Vagina (tissue), 2 donors: ENCODE measurements at regions not wholly inside any gene's neighbourhood (a gene's known extent, or its start where the extent isn't known, plus 50 kb on each side); places are given as distances from the start of the nearest gene placed in this dataset.

Source experiments
- CTCF ChIP-seq, 3 experiments: fragments of 450-650 bp in 2 of 3; fragments of 200-600 bp in 1 of 3; sonication (generic) in 1 of 3; IDR thresholded peaks; one replicate each; pipeline ENCODE4 v1.5.1; 2017 to 2019; ENCODE audit warnings: antibody characterized with exemption in 3 of 3, mild to moderate bottlenecking in 2 of 3, moderate library complexity in 2 of 3
- POLR2A ChIP-seq, 2 donors: fragments of 450-650 bp; IDR thresholded peaks; one replicate each; pipeline ENCODE4 v1.6.1; 2017; ENCODE audit warnings: antibody characterized with exemption in 2 of 2, mild to moderate bottlenecking in 2 of 2, moderate library complexity in 2 of 2
- POLR2AphosphoS5 ChIP-seq, 2 donors: sonication (generic); formaldehyde crosslinking; IDR thresholded peaks; one replicate each; pipeline ENCODE4 v1.9.0; 2017; ENCODE audit warnings: antibody characterized with exemption in 2 of 2, mild to moderate bottlenecking in 2 of 2, low read depth in 1 of 2; ENCODE audit not compliant: insufficient read depth in 1 of 2

GRCh38 chr7:96637522-96637921 lies 72.1 kb downstream of the SEM1 start:
- no peak for TF ChIP-seq CTCF (IDR thresholded peaks at IDR 0.05)
- no peak for TF ChIP-seq POLR2AphosphoS5 (IDR thresholded peaks at IDR 0.05; ENCODE audit: insufficient read depth in 1 of 2, low read depth in 1 of 2)
- no peak for TF ChIP-seq POLR2A (IDR thresholded peaks at IDR 0.05)
